ENCODE measurements at regions not wholly inside any gene's neighbourhood (a gene's known extent, or its start where the extent isn't known, plus 50 kb on each side); places are given as distances from the start of the nearest gene placed in this dataset.

- no peak for DNase-seq (ENCODE audit: low spot score)
These were observed 176.3 kb upstream of the MTNR1B start for GRCh38 chr11:92793189-92793588.

DNA sequence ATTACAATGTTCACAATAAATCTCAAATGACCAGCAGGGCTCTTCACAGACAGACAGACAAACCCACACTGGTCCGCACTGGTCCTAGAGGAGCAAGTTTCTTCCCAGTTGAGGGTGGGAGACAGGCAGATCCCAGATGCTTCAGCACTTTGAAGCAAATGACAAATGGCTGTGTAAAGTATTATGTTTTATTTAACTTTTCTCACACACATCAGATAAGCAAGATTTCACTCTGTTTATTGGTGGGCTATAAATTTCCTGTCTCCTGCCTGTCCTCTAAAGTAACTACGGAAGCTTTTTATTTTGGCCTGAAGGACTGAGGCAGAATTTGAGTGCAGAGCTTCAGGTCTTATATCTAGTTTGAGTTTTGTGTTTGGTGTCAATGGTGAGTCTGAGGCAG is 174.7 kb upstream of the MTNR1B start:
- DNase-seq (ENCODE audit: low spot score) = no peak

GRCh38 chr11:92796744-92797143 is 172.7 kb upstream of the MTNR1B start:
- DNase-seq (ENCODE audit: low spot score) = no peak

- DNase-seq (ENCODE audit: low spot score) = no peak
These were observed 171.6 kb upstream of the MTNR1B start for GRCh38 chr11:92797874-92798273.

GRCh38 chr11:92801685-92802084 is 167.8 kb upstream of the MTNR1B start:
- no peak for DNase-seq (ENCODE audit: low spot score)

- no peak for DNase-seq (ENCODE audit: low spot score)
These were observed 166.8 kb upstream of the MTNR1B start for GRCh38 chr11:92802644-92803043.

DNA sequence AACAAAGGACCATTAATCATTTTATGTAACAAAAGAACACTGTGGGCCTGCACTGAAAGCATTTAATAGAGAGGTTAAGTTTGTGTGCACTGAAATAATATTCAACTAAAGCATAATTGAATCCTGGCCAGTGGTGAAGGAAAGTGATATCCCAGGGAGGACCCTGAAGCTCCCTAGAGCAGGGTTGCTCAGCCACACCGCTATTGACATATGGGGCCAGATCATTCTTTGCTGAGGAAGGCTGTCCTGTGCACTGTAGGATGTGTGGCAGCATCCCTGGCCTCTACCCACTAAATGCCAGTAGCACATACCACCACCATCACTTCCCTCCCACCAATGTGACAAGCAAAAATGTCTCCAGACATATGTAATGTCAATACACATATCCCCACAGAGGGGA is 166.1 kb upstream of the MTNR1B start:
- DNase-seq (ENCODE audit: low spot score) = no peak

- no peak for DNase-seq (ENCODE audit: low spot score)
These were observed 165.0 kb upstream of the MTNR1B start for GRCh38 chr11:92804388-92804966.

GRCh38 chr11:92808022-92808421 is 161.4 kb upstream of the MTNR1B start:
- no peak for DNase-seq (ENCODE audit: low spot score)

DNA sequence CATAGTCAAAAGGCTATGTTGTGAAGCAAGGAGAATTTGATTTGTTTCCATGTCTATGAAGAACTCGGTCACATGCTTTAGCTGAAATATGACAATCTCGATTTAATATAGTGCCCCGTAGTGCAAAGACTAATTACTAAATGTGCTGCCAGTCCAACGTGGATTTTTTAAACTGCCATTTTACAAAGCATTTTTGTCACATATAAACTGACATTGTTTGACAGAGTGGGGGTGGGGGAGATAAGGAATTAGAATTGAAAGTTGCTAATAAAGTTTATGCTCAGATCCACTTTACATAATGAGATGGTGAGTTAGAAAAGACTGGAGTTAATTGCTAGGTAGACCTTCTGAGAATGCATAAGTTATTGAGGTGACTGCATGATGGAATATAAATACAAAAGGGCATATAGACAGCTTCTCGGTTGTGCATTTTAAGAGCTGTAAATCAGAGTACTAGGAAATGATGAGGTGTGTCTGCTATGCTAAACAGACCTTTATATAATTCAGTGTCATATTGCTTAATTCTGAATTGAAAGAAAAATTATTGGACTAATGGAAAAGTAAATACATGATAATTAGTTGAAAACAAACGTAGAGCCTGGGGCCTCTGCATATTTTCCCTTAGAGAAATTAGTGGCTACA is 158.9 kb upstream of the MTNR1B start:
- DNase-seq (ENCODE audit: low spot score) = no peak

GRCh38 chr11:92811341-92811740 is 158.1 kb upstream of the MTNR1B start:
- no peak for DNase-seq (ENCODE audit: low spot score)

DNA sequence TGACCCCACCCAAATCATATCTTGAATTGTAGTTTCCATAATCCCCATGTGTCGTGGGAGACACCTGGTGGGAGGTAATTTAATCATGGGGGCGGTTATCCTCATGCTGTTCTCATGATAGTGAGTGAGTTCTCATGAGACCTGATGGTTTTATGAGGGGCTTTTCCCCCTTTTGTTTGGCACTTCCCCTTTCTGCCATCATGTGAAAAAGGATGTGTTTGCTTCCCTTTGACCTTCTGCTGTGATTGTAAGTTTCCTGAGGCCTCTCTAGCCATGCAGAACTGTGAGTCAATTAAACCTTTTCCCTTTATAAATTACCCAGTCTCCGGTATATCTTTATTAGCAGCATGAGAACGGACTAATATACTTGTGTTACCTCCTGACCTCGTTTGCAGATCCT is 156.6 kb upstream of the MTNR1B start:
- DNase-seq (ENCODE audit: low spot score) = no peak

GRCh38 chr11:92819830-92820229 is 149.6 kb upstream of the MTNR1B start:
- DNase-seq (ENCODE audit: low spot score) = no peak

GRCh38 chr11:92820860-92821259 is 148.6 kb upstream of the MTNR1B start:
- DNase-seq (ENCODE audit: low spot score) = no peak

DNA sequence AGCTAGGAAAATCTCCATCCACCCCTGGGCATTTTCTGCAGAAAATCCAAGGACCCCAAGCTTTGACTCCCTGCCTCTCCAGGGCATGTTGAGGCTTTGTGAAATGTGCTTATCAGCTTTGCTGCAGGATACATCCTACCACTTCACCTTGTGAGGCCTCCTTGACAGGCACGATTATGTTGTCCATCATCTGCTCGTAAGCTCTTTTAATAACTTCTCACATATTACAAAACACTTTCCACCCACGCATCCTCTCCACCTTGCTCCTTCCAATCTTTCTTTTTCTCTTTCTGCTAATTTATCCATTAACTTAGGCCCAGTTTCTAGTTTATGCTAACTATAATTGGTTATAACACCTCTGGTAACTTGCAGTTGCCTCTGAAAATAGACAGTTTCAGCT is 147.0 kb upstream of the MTNR1B start:
- DNase-seq (ENCODE audit: low spot score) = no peak

DNA sequence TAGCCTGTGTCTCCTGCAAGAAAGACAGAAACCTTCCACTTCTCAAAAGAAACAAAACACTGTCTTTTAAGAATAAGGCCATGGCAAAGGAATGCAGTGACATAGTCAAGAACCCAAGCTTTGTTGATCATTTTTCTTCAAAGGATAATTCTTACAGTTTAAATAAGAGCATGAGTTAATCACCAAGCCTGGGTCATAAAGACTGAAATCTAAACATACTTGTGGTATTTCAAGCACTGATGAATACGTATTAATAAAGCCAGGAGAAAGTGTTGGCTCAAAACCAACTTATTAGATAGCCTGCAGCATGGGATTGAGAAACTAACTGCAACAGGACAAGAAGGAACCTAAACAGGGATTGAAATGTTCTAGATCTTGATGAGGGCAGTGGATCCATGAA is 143.3 kb upstream of the MTNR1B start:
- no peak for DNase-seq (ENCODE audit: low spot score)

GRCh38 chr11:92826603-92827002 is 142.8 kb upstream of the MTNR1B start:
- no peak for DNase-seq (ENCODE audit: low spot score)

DNA sequence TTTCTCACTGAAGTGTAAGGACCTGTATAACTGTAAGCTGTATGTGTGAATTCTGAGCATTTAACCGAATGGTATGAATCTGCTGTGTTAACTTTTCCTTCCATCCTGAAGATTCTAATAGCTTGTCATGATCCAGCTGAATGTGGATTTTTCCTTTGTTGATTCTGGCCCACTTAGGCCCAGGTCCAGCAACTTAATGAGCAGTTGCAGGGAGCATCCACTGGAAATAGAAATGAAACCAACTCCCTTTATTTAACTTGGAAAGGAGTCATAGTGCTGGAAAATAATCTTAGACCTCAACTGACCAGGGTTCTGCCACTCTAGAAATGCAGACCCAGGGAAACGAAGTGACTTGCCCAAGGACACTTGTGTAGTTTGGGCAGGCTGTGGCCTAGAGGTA is 142.3 kb upstream of the MTNR1B start:
- no peak for DNase-seq (ENCODE audit: low spot score)

- DNase-seq (ENCODE audit: low spot score) = no peak
These were observed 140.9 kb upstream of the MTNR1B start for GRCh38 chr11:92828556-92828955.

DNA sequence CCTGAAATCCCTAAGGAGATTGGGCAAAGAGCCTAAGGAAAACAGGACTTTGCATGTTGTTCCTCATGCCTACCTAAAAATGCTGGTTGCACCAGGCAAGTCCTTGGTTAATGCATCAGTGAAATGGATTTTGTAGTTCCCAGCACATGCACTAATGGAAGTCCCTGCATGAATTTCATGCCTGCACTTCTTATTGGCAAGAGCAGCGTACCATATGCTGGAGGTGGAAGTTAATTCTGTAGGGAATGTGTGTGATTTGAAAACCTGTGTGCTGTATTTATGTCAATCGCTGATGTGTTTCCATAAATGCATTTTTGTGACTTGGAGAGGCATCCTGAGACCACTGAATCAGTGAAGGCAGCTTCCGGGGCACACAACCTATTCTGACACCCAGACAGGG is 140.3 kb upstream of the MTNR1B start:
- no peak for DNase-seq (ENCODE audit: low spot score)

- DNase-seq (ENCODE audit: low spot score) = no peak
These were observed 139.8 kb upstream of the MTNR1B start for GRCh38 chr11:92829671-92830070.

GRCh38 chr11:92830377-92831155 is 138.9 kb upstream of the MTNR1B start:
- no peak for DNase-seq (ENCODE audit: low spot score)

- DNase-seq (ENCODE audit: low spot score) = no peak
These were observed 135.0 kb upstream of the MTNR1B start for GRCh38 chr11:92834296-92835020.
